Astrocyte of the spinal cord (primary cell): ENCODE measurements at regions not wholly inside any gene's neighbourhood (a gene's known extent, or its start where the extent isn't known, plus 50 kb on each side); places are given as distances from the start of the nearest gene placed in this dataset.
A peak's percentile ranks its signal among the peaks of the same experiment; 100 is the strongest.

ENCODE experiments used
- DNase-seq: peaks from one replicate; pipeline ENCODE4 v3.0.0; 2011; ENCODE audit warnings: low read depth, low spot score
- H3K4me3 ChIP-seq: 2 replicates; pipeline ENCODE4 v1.5.1; 2011; ENCODE audit warnings: low read depth, mild to moderate bottlenecking, low read length, moderate library complexity
- in situ Hi-C: cut with HindIII; loops from 2 replicates; pipeline ENCODE4 v1.10.0; 2017; ENCODE audit warnings: low sequenced_read_pairs
- TF ChIP-seq, protein P1 (sequence below): IDR thresholded peaks from 2 replicates; pipeline ENCODE4 v1.5.1; 2012; ENCODE audit warnings: low read depth, mild to moderate bottlenecking, low read length, inconsistent platforms

DNA sequence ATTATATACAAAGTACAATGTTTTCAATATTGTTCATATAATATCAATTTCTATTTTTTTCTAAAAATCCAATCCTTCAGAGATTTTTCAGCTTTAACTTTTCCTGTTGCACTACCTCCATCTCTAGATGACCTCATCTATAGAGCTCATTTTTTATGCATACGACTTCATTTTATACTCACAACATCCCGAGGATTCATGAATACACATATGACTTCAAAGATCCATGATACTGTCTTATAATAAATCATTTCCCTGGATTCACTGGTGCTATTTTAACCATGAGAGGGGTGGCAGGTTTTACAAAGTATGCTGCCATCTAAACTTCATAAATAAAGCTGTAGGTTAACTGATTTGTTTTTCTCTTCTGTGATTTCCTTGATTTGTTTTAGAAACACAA is 694.6 kb downstream of the EPHA4 start:
- no peak overlapping the region for H3K4me3 ChIP-seq
- no peak for DNase-seq
- TF ChIP-seq, protein P1, sequence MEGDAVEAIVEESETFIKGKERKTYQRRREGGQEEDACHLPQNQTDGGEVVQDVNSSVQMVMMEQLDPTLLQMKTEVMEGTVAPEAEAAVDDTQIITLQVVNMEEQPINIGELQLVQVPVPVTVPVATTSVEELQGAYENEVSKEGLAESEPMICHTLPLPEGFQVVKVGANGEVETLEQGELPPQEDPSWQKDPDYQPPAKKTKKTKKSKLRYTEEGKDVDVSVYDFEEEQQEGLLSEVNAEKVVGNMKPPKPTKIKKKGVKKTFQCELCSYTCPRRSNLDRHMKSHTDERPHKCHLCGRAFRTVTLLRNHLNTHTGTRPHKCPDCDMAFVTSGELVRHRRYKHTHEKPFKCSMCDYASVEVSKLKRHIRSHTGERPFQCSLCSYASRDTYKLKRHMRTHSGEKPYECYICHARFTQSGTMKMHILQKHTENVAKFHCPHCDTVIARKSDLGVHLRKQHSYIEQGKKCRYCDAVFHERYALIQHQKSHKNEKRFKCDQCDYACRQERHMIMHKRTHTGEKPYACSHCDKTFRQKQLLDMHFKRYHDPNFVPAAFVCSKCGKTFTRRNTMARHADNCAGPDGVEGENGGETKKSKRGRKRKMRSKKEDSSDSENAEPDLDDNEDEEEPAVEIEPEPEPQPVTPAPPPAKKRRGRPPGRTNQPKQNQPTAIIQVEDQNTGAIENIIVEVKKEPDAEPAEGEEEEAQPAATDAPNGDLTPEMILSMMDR: no peak
- in situ Hi-C loops: no loop called here

DNA sequence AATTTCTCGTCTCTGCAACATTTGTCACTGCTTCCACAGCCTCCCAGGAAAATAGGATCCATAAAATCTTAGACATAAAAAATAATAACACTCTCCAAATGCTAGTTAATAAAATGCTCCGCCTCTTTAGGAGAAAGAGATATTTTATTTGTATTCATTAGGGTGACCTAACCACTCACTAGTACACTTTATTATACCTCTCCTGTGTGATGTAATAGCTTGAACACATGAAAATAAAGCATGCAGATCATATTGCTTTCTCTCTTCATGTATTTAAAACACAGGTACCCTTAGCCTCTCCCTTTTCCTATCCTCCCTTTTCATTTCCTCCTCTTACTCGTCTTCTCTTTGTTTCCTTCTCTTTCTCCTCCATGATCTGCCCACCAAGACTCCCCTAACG is 694.2 kb downstream of the EPHA4 start:
- H3K4me3 ChIP-seq: no peak overlapping the region
- no peak for DNase-seq
- in situ Hi-C loops: no loop called here
- TF ChIP-seq, protein P1: no peak

DNA sequence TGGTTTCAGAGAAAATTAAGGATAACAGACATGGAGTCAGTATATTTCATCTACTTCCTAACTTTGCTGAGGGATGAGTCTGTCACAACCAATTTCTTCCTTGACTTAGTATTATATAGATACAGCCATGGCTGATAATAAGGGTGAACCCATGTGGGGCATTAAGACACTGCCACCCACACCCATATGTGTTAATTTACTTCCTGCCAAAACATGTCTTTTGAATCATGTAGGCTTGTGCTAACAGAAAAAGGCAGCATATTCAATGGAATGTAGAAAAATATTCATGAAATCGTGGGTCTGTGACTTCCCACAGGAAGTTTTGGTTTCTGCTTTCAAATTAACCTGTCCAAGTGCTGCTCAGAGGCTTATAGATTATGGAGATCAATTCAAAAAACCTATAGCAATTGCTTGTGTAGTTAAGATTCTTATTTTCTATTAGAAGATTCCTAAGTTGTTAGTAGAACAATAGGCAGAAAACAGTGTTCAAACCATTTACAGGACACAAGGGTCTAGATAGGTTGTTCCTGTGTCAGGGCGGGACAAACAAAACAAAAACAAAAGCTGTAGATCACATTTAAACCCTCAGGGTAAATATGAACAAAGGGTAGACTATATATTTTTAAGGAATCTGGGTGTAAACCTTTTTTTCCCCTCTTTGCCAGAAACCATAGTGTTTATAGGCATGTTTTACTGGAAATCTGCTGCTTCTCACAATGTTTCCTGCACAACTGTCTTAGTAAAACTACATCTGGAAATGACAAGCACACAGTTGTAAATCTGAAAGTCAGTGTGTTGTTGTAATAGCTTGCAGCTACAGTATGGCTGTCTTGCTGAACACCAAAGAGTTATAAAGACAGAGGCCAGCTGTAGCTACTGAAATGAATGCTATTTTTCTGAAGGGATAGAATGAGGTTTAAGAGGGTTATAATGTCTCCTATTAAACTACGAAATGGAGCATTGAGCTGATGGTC is 691.2 kb downstream of the EPHA4 start:
- DNase-seq: no peak
- in situ Hi-C loops: no loop called here
- no peak overlapping the region for H3K4me3 ChIP-seq
- TF ChIP-seq, protein P1: no peak

DNA sequence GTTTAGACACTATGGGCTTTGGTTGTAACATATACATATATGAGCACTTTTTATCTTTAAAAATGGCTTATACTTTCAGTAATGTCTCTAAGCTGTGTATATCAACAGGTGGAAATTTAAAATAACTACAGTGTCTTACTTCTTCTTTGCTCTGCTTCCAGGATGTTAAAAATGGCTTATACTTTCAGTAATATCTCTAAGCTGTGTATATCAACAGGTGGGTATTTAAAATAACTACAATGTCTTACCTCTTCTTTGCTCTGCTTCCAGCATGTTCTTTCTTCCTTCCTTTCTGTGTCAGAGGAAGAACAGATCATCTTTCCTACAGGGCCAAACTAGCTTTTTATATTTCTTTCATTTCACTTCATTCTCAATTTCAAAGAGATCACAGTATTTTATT is 689.6 kb downstream of the EPHA4 start:
- DNase-seq: no peak
- in situ Hi-C loops: no loop called here
- TF ChIP-seq, protein P1: no peak
- no peak overlapping the region for H3K4me3 ChIP-seq

DNA sequence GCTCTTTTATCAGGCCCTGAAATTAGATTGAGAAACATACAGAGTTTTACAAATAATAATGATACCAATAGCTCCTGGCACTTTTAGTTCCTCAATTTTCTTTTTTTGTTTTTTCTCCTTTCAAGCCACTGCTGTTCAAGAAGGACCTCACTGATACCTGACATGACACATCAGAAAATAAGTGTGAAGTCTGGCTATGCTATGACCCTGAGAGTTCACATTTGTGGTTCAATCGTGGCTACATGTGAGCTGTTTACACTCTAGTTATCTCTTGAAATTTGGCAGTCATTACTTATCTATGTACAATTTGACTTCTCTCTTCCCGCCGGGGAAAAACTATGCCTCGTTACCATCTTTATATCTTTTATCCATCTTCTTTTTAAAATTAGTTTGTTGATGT is 686.5 kb downstream of the EPHA4 start:
- H3K4me3 ChIP-seq: no peak overlapping the region
- no peak for DNase-seq
- TF ChIP-seq, protein P1: no peak
- in situ Hi-C loops: no loop called here

DNA sequence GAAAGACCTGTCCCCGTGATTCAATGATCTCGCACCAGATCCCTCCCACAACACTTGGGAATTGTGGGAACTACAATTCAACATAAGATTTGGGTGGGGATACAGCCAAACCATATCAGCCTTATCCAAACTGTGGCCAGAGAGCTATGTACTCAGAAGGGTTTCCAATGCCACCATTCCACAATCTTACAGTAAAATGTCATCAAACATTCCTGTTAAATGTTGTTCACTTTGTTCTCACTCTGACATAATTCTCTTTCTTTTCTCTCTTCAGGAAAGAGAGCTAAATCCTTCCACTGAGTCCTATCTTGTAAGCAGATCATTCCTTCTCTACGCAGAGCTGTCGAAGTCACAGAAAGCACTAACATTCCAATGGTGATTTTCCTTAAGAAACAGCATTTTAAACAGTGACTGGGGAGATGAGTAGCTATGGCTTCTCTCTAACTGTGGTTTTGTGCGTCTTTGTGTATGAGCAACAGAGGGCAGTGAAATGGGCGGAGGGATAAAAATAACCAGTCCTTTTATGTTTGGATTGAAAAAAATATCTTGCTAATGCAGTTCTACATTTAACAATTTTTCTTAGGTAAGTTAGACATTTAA is 684.7 kb downstream of the EPHA4 start:
- peak; percentile 26 for DNase-seq
- in situ Hi-C loops: no loop called here
- no peak overlapping the region for H3K4me3 ChIP-seq
- TF ChIP-seq, protein P1: no peak
